ENCODE measurements at regions not wholly inside any gene's neighbourhood (a gene's known extent, or its start where the extent isn't known, plus 50 kb on each side); places are given as distances from the start of the nearest gene placed in this dataset.

DNA sequence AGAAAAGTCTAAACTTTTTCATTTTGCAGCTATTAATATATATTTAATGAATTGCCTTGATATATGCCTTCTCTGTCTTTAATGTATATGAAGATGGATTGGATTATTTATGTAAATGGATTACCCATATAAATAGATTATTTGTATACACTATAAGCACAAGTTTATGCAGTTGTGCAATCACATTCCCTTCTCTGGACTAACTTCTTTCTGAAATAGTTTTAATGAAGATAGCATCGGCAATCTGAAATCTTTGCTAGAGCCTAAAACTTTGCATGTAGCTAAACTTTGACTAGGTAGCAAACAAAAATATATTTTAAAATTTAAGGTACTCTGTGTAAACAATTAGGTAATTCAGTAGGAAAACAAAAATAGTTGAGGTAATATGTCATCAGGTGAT, 127.8 kb downstream of the PCDH7 start:
- Histone ChIP-seq H4K8ac (replicated peaks; ENCODE audit: insufficient read length, low read depth, low read length) (no peak overlapping the region), H3T11ph (ENCODE audit: low read length) (no peak overlapping the region), H2AK5ac (ENCODE audit: insufficient read length, low read length) (no peak overlapping the region), H4K20me1 (ENCODE audit: control insufficient read depth, insufficient read depth, insufficient read length) (no peaks in the 10 kb centered on the region), H3K4ac (ENCODE audit: low read depth, low read length) (no peak overlapping the region), H4K91ac (ENCODE audit: insufficient read length, low read depth, low read length) (no peak overlapping the region), H3K27ac (ENCODE audit: insufficient read length, low read depth, low read length) (no peak overlapping the region), H3K14ac (ENCODE audit: insufficient read depth, low read length) (no peak overlapping the region), H3K4me1 (ENCODE audit: insufficient read depth, low read length) (peaks cover 2% of the 10 kb centered on the region; the same call in 1 of the 2 replicates), H3K18ac (ENCODE audit: insufficient read length, low read depth, low read length) (no peak overlapping the region), H2BK15ac (ENCODE audit: low read depth, low read length) (no peak overlapping the region), H3K9me3 (ENCODE audit: control insufficient read depth, low read depth, low read length) (no peaks in the 10 kb centered on the region), H3K4me2 (ENCODE audit: insufficient read depth, insufficient read length, low read length) (no peak overlapping the region), H3K23me2 (ENCODE audit: insufficient read length, low read depth, low read length, poor library complexity, severe bottlenecking) (no peaks in the 10 kb centered on the region), H2BK5ac (ENCODE audit: insufficient read length, low read length) (no peak overlapping the region), H3K23ac (ENCODE audit: insufficient read length, low read depth, low read length) (no peak overlapping the region), H2AFZ (ENCODE audit: low read length) (no peak overlapping the region), H3K56ac (ENCODE audit: insufficient read length, low read depth, low read length) (no peak overlapping the region), H4K5ac (ENCODE audit: insufficient read length, low read depth, low read length) (no peak overlapping the region), H2BK120ac (ENCODE audit: low read depth, low read length, poor library complexity, severe bottlenecking) (no peak overlapping the region), H3K9ac (ENCODE audit: extremely low read depth, insufficient read length, low read length) (no peak overlapping the region), H2BK12ac (ENCODE audit: insufficient read length, low read depth, low read length) (no peak overlapping the region), H2BK20ac (ENCODE audit: low read depth, low read length, poor library complexity, severe bottlenecking) (no peak overlapping the region), H3K79me2 (ENCODE audit: insufficient read depth, low read length) (no peaks in the 10 kb centered on the region), H3K27me3 (ENCODE audit: insufficient read depth, low read length) (no peaks in the 10 kb centered on the region), H3K79me1 (ENCODE audit: insufficient read depth, low read depth, low read length, poor library complexity, severe bottlenecking) (no peaks in the 10 kb centered on the region)
- H3K4me3 Mint-ChIP-seq = no peak overlapping the region
- TF ChIP-seq, protein P1, sequence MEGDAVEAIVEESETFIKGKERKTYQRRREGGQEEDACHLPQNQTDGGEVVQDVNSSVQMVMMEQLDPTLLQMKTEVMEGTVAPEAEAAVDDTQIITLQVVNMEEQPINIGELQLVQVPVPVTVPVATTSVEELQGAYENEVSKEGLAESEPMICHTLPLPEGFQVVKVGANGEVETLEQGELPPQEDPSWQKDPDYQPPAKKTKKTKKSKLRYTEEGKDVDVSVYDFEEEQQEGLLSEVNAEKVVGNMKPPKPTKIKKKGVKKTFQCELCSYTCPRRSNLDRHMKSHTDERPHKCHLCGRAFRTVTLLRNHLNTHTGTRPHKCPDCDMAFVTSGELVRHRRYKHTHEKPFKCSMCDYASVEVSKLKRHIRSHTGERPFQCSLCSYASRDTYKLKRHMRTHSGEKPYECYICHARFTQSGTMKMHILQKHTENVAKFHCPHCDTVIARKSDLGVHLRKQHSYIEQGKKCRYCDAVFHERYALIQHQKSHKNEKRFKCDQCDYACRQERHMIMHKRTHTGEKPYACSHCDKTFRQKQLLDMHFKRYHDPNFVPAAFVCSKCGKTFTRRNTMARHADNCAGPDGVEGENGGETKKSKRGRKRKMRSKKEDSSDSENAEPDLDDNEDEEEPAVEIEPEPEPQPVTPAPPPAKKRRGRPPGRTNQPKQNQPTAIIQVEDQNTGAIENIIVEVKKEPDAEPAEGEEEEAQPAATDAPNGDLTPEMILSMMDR (conservative IDR thresholded peaks at IDR 0.05) = no peak
- DNase-seq = no peak
- no CpG with 5 or more reads among the region's 1 CpG for WGBS (ENCODE audit: extremely low coverage, insufficient read length, low lambda C conversion rate)
- H3K27me3 Mint-ChIP-seq (ENCODE audit: low read depth) = no peaks in the 10 kb centered on the region
- H3K4me1 Mint-ChIP-seq = peaks cover 30 to 44% of the 10 kb centered on the region in 2 experiments
- H3K9me3 Mint-ChIP-seq = no peaks in the 10 kb centered on the region
- no peaks in the 10 kb centered on the region; a peak in 1 of 7 replicates for H3K36me3 Mint-ChIP-seq (ENCODE audit: insufficient read depth in 1 of 3, low read depth in 3 of 3)
- H3K27ac Mint-ChIP-seq = no peak overlapping the region

Measured in H9 (cell line).